GM10248 (cell line): ENCODE measurements at regions not wholly inside any gene's neighbourhood (a gene's known extent, or its start where the extent isn't known, plus 50 kb on each side); places are given as distances from the start of the nearest gene placed in this dataset.
"Not testable (repeated sequence)": the region's sequence is repeated elsewhere in the genome, so short reads cannot be mapped to it uniquely, and the experiment has no call there.

Source experiments
- CTCF ChIA-PET: fragments of 300-600 bp; sonication (Branson Sonifier 250); formaldehyde crosslinking; extraction: SDS; loops from one replicate; lab custom pipeline; 2021; ENCODE audit warnings: antibody characterized with exemption; lab: Yijun Ruan, JAX
- POLR2A ChIA-PET: fragments of 350-650 bp; sonication (Branson Sonifier 250); formaldehyde crosslinking; extraction: SDS; loops from one replicate; lab custom pipeline; 2020; ENCODE audit warnings: antibody characterized with exemption; lab: Yijun Ruan, JAX
- DNase-seq: peaks from one replicate; pipeline ENCODE4 v3.0.0; 2012; ENCODE audit errors: extremely low spot score
- CTCF ChIP-seq: IDR thresholded peaks from 2 replicates; pipeline ENCODE4 v1.5.1; 2012; ENCODE audit warnings: mild to moderate bottlenecking, low read depth; ENCODE audit errors: extremely low read depth, missing control alignments, control extremely low read depth

- ChIA-PET CTCF (no interaction called here), POLR2A (no interaction called here)
- DNase-seq, result no peak
- TF ChIP-seq CTCF, result no peak
Observed at GRCh38 chr2:126952216-126952615, 53.5 kb downstream of the TEX51 start.

GRCh38 chr2:126953483-126953882, 54.8 kb downstream of the TEX51 start:
- ChIA-PET POLR2A (no interaction called here), CTCF (no interaction called here)
- TF ChIP-seq CTCF, result no peak
- no peak for DNase-seq

GRCh38 chr2:126954831-126955230, 56.1 kb downstream of the TEX51 start:
- no peak for TF ChIP-seq CTCF
- CTCF ChIA-PET, result interaction anchor here (2.4 kb wide), 1 partner anchor 17 kb away, joined by 11 read pairs; no protein-coding TSS in a partner anchor
- POLR2A ChIA-PET, result no interaction called here
- DNase-seq, result no peak

GRCh38 chr2:126956773-126957172, 58.1 kb downstream of the TEX51 start:
- CTCF ChIA-PET, result interaction anchor here (1.0 to 1.1 kb wide), 2 partner anchors 15 to 17 kb away, joined by 3 read pairs; no protein-coding TSS in a partner anchor
- DNase-seq, POLR2A ChIA-PET: not testable (repeated sequence)

- TF ChIP-seq CTCF, result no peak
- ChIA-PET POLR2A (no interaction called here), CTCF (interaction anchor here (1.6 kb wide), 1 partner anchor 9 kb away, joined by 8 read pairs; no protein-coding TSS in a partner anchor)
- DNase-seq, result no peak
Observed at GRCh38 chr2:126963390-126963789, 64.7 kb downstream of the TEX51 start.

GRCh38 chr2:126966601-126967000, 67.9 kb downstream of the TEX51 start:
- ChIA-PET CTCF (no interaction called here), POLR2A (no interaction called here)
- TF ChIP-seq CTCF, result no peak
- DNase-seq, result no peak

GRCh38 chr2:126970583-126970982, 71.9 kb downstream of the TEX51 start:
- TF ChIP-seq CTCF, result no peak

More at GRCh38 chr2:126970583-126970982, 71.9 kb downstream of the TEX51 start:
- CTCF ChIA-PET, result interaction anchor here (1.2 to 2.6 kb wide), 11 partner anchors 14 to 726 kb away, joined by 3 to 12 read pairs (median 6); no protein-coding TSS in a partner anchor
- no peak for DNase-seq
- POLR2A ChIA-PET, result no interaction called here
